CD4-positive, alpha-beta T cell treated with Interleukin-15 for 4 hours (primary cell): ENCODE measurements at regions not wholly inside any gene's neighbourhood (a gene's known extent, or its start where the extent isn't known, plus 50 kb on each side); places are given as distances from the start of the nearest gene placed in this dataset.

Experiments used
- DNase-seq: peaks from one replicate; pipeline ENCODE4 v3.0.0-alpha.2; 2020; ENCODE audit warnings: low spot score

GRCh38 chr3:43783987-43784639 is 93.4 kb downstream of the ABHD5 start:
- DNase-seq: no peak

- no peak for DNase-seq
Observed at GRCh38 chr3:43784640-43785011, 93.9 kb downstream of the ABHD5 start.

GRCh38 chr3:43785551-43785950 is 94.8 kb downstream of the ABHD5 start:
- no peak for DNase-seq

GRCh38 chr3:43786102-43786501 is 95.4 kb downstream of the ABHD5 start:
- DNase-seq: no peak

- no peak for DNase-seq
Observed at GRCh38 chr3:43786526-43787305, 96.0 kb downstream of the ABHD5 start.

- DNase-seq: no peak
Observed at GRCh38 chr3:43787330-43787729, 96.6 kb downstream of the ABHD5 start.

GRCh38 chr3:43789028-43789427 is 98.3 kb downstream of the ABHD5 start:
- DNase-seq: no peak

- no peak for DNase-seq
Observed at GRCh38 chr3:43790060-43790459, 99.3 kb downstream of the ABHD5 start.

- no peak for DNase-seq
Observed at GRCh38 chr3:43790476-43790875, 99.7 kb downstream of the ABHD5 start.

DNA sequence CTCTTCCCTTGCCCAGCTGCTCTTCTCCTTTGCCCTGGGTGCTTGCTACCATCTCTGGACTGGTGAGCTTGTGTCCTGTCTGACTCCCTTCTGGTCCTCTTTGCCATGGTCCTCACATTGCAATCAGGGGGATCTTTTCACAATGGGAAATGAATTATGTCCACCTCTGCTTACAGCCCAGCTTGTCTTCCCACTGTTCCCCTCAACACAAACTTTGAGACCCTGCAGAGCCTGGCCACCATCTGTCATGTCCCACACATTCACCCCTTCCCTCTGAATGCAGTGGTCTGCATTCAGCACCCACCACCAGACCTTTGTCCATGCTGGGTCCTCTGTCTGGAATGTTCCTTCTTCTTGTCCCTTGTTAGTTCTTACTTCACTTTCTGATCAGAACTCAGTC is 100.5 kb downstream of the ABHD5 start:
- no peak for DNase-seq

DNA sequence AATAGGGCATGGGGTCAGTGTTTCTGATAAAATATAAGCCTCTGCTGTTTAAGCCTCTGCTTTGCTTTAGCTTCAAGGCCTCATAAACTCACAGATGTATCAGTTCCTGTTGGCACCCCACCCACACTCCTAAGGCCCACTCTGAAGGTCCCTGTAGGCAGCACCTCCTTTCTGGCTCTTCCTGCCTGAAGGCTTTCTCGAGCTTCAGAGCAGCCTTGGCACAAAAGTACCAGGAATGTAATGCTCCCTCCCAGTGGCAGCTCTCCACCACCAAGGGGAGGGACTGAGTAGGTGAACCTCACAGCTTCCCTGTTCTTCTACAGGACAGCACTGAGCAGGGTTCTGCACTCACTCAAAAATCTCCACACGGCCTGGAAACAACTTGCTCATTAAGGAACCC is 102.2 kb downstream of the ABHD5 start:
- no peak for DNase-seq

- no peak for DNase-seq
Observed at GRCh38 chr3:43793648-43794372, 103.1 kb downstream of the ABHD5 start.

- DNase-seq: no peak
Observed at GRCh38 chr3:43794776-43795175, 104.0 kb downstream of the ABHD5 start.

DNA sequence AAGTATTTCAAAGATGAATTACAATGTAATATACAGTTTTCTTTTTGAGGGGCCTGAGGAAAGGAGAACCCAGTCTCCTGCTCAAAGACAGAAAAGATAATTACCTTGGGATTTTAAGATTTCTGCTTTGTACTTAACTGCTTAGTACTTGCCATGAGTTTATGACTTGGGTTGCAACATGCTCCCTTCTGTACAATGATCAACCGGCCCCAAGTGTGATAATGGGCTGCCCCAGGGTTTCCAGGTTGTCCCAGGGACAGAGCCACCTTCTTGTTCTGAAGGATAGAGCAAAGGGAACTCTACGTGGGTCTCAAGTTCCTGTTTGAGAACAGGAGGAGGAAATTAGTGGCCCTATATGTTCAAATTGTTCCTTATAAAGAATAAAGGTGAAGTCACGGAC is 104.8 kb downstream of the ABHD5 start:
- DNase-seq: no peak

- no peak for DNase-seq
Observed at GRCh38 chr3:43796041-43796596, 105.4 kb downstream of the ABHD5 start.

GRCh38 chr3:43797794-43798193 is 107.1 kb downstream of the ABHD5 start:
- DNase-seq: no peak

DNA sequence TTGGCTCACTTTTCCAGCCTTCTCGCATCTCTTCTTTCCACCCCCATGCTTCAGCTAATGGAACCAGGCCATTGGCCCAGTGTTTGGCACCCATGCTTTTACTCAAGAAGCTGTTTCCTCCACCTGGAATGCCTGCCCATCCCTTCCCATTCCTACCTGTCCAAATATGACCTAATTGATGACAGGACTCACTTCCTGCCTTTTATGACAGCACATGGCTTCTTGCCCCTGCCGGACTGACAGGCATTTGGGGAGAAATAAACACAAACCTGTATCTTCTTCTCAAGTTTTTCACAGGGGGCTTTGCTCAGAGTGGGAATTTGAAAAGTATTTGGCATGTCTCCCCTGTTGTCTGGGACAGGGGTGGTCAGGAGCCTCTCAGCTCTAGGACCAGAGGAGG is 120.1 kb downstream of the ABHD5 start:
- no peak for DNase-seq

GRCh38 chr3:43814461-43814860 is 123.7 kb downstream of the ABHD5 start:
- no peak for DNase-seq

- no peak for DNase-seq
Observed at GRCh38 chr3:43816372-43816771, 125.6 kb downstream of the ABHD5 start.

GRCh38 chr3:43817064-43817463 is 126.3 kb downstream of the ABHD5 start:
- no peak for DNase-seq

- no peak for DNase-seq
Observed at GRCh38 chr3:43817825-43818224, 127.1 kb downstream of the ABHD5 start.

GRCh38 chr3:43818229-43818628 is 127.5 kb downstream of the ABHD5 start:
- no peak for DNase-seq
